H9 (cell line): ENCODE measurements at regions not wholly inside any gene's neighbourhood (a gene's known extent, or its start where the extent isn't known, plus 50 kb on each side); places are given as distances from the start of the nearest gene placed in this dataset.

ENCODE experiments used
- DNase-seq: peaks from one replicate; pipeline ENCODE4 v3.0.0-alpha.2; 2017
- H2AFZ ChIP-seq: one replicate; pipeline ENCODE4 v1.6.1; 2013; ENCODE audit warnings: mild to moderate bottlenecking, low read length, control low read depth, moderate library complexity
- H2AK5ac ChIP-seq: 2 replicates; pipeline ENCODE4 v1.6.1; 2013; ENCODE audit warnings: low read length, control low read depth, mixed read lengths; ENCODE audit not compliant: insufficient read length
- H2BK120ac ChIP-seq: one replicate; pipeline ENCODE4 v1.6.1; 2013; ENCODE audit warnings: low read depth, mild to moderate bottlenecking, low read length, control low read depth, inconsistent platforms; ENCODE audit not compliant: poor library complexity, severe bottlenecking
- H2BK12ac ChIP-seq: 2 replicates; pipeline ENCODE4 v1.6.1; 2013; ENCODE audit warnings: low read length, control low read depth, mixed read lengths, low read depth; ENCODE audit not compliant: insufficient read length
- H2BK15ac ChIP-seq: 2 replicates; pipeline ENCODE4 v1.6.1; 2013; ENCODE audit warnings: low read depth, low read length, control low read depth
- H2BK20ac ChIP-seq: one replicate; pipeline ENCODE4 v1.6.1; 2013; ENCODE audit warnings: low read depth, mild to moderate bottlenecking, low read length, control low read depth, inconsistent platforms; ENCODE audit not compliant: poor library complexity, severe bottlenecking
- H2BK5ac ChIP-seq: 2 replicates; pipeline ENCODE4 v1.6.1; 2013; ENCODE audit warnings: low read length, control low read depth, mixed read lengths; ENCODE audit not compliant: insufficient read length
- H3K14ac ChIP-seq: 2 replicates; pipeline ENCODE4 v1.6.1; 2013; ENCODE audit warnings: low read length, control low read depth; ENCODE audit not compliant: insufficient read depth
- H3K18ac ChIP-seq: 2 replicates; pipeline ENCODE4 v1.6.1; 2013; ENCODE audit warnings: low read depth, mild to moderate bottlenecking, mixed read lengths, low read length, control low read depth; ENCODE audit not compliant: insufficient read length
- H3K23ac ChIP-seq: 2 replicates; pipeline ENCODE4 v1.6.1; 2013; ENCODE audit warnings: low read length, control low read depth, mixed read lengths, low read depth; ENCODE audit not compliant: insufficient read length
- H3K23me2 ChIP-seq: 2 replicates; pipeline ENCODE4 v1.6.1; 2013; ENCODE audit warnings: low read depth, mild to moderate bottlenecking, mixed read lengths, low read length, control low read depth; ENCODE audit not compliant: insufficient read length, poor library complexity, severe bottlenecking
- H3K27ac ChIP-seq: 2 replicates; pipeline ENCODE4 v1.5.1; 2013; ENCODE audit warnings: low read length, control low read depth, mixed read lengths, low read depth; ENCODE audit not compliant: insufficient read length
- H3K27me3 ChIP-seq: 2 replicates; pipeline ENCODE4 v1.6.1; 2013; ENCODE audit warnings: low read length, control low read depth, inconsistent platforms; ENCODE audit not compliant: insufficient read depth
- H3K4ac ChIP-seq: 2 replicates; pipeline ENCODE4 v1.6.1; 2013; ENCODE audit warnings: low read depth, mild to moderate bottlenecking, control low read depth, inconsistent platforms, low read length, moderate library complexity
- H3K4me1 ChIP-seq: 2 replicates; pipeline ENCODE4 v1.6.1; 2013; ENCODE audit warnings: low read length, control low read depth, inconsistent platforms; ENCODE audit not compliant: insufficient read depth
- H3K4me2 ChIP-seq: 2 replicates; pipeline ENCODE4 v1.6.1; 2013; ENCODE audit warnings: low read length, control low read depth, mixed read lengths; ENCODE audit not compliant: insufficient read length, insufficient read depth
- H3K56ac ChIP-seq: 2 replicates; pipeline ENCODE4 v1.6.1; 2013; ENCODE audit warnings: low read depth, mild to moderate bottlenecking, mixed read lengths, low read length, control low read depth; ENCODE audit not compliant: insufficient read length
- H3K79me1 ChIP-seq: 2 replicates; pipeline ENCODE4 v1.6.1; 2013; ENCODE audit warnings: low read depth, mild to moderate bottlenecking, moderate library complexity, low read length, control low read depth, inconsistent platforms; ENCODE audit not compliant: insufficient read depth, poor library complexity, severe bottlenecking
- H3K79me2 ChIP-seq: 2 replicates; pipeline ENCODE4 v1.6.1; 2013; ENCODE audit warnings: low read length, control low read depth, inconsistent platforms; ENCODE audit not compliant: insufficient read depth
- H3K9ac ChIP-seq: 2 replicates; pipeline ENCODE4 v1.6.1; 2013; ENCODE audit warnings: low read length, control low read depth, mixed read lengths; ENCODE audit not compliant: insufficient read length; ENCODE audit errors: extremely low read depth
- H3K9me3 ChIP-seq: one replicate; pipeline ENCODE4 v1.6.1; 2013; ENCODE audit warnings: low read depth, low read length, inconsistent platforms; ENCODE audit not compliant: control insufficient read depth
- H3T11ph ChIP-seq: one replicate; pipeline ENCODE4 v1.6.1; 2013; ENCODE audit warnings: mild to moderate bottlenecking, low read length, control low read depth, inconsistent platforms
- H4K20me1 ChIP-seq: one replicate; pipeline ENCODE4 v1.6.1; 2013; ENCODE audit not compliant: control insufficient read depth, insufficient read length, insufficient read depth
- H4K5ac ChIP-seq: 2 replicates; pipeline ENCODE4 v1.6.1; 2013; ENCODE audit warnings: low read depth, mild to moderate bottlenecking, mixed read lengths, low read length, control low read depth; ENCODE audit not compliant: insufficient read length
- H4K8ac ChIP-seq: replicated peaks from 2 replicates; pipeline ENCODE4 v1.6.1; 2013; ENCODE audit warnings: low read length, control low read depth, mixed read lengths, low read depth; ENCODE audit not compliant: insufficient read length
- H4K91ac ChIP-seq: 2 replicates; pipeline ENCODE4 v1.6.1; 2013; ENCODE audit warnings: low read depth, mild to moderate bottlenecking, moderate library complexity, mixed read lengths, low read length, control low read depth; ENCODE audit not compliant: insufficient read length
- H3K27ac Mint-ChIP-seq, 3 experiments: 2 replicates in 2 of 3; 3 replicates in 1 of 3; pipeline ENCODE4 v1.8.0; 2020 to 2021; ENCODE audit warnings: mixed read lengths in 3 of 3, mild to moderate bottlenecking in 1 of 3, moderate library complexity in 1 of 3
- H3K27me3 Mint-ChIP-seq: 2 replicates; pipeline ENCODE4 v1.8.0; 2021; ENCODE audit warnings: low read depth, mild to moderate bottlenecking, moderate library complexity, mixed read lengths
- H3K36me3 Mint-ChIP-seq, 3 experiments: 2 replicates in 2 of 3; 3 replicates in 1 of 3; pipeline ENCODE4 v1.8.0; 2020 to 2021; ENCODE audit warnings: low read depth in 3 of 3, mixed read lengths in 3 of 3; ENCODE audit not compliant: insufficient read depth in 1 of 3
- H3K4me1 Mint-ChIP-seq, 2 experiments: 2 replicates each; pipeline ENCODE4 v1.8.0; 2020; ENCODE audit warnings: mixed read lengths in 2 of 2
- H3K4me3 Mint-ChIP-seq, 2 experiments: 2 replicates in 1 of 2; 3 replicates in 1 of 2; pipeline ENCODE4 v1.8.0; 2020 to 2021; ENCODE audit warnings: mild to moderate bottlenecking in 2 of 2, mixed read lengths in 2 of 2, moderate library complexity in 1 of 2
- H3K9me3 Mint-ChIP-seq, 2 experiments: 2 replicates in 1 of 2; 3 replicates in 1 of 2; pipeline ENCODE4 v1.8.0; 2020; ENCODE audit warnings: mild to moderate bottlenecking in 2 of 2, mixed read lengths in 2 of 2, moderate library complexity in 1 of 2
- whole genome bisulfite sequencing: extraction: QIAGEN DNeasy Blood & Tissue Kit; methylation state at CpG from one replicate; pipeline ENCODE4 v1.1.7; 2013; ENCODE audit warnings: missing lambda C conversion rate, low lambda C conversion rate, mixed read lengths; ENCODE audit not compliant: insufficient read length; ENCODE audit errors: extremely low coverage; 5-methylcytosine and 5-hydroxymethylcytosine counted together
- TF ChIP-seq, protein P1 (sequence below): fragments of 200-600 bp; sonication (generic); conservative IDR thresholded peaks from 3 replicates; pipeline ENCODE4 v1.8.0; 2021; ENCODE audit warnings: antibody characterized with exemption, mild to moderate bottlenecking

GRCh38 chr18:37710726-37711125 lies 145.1 kb upstream of the CELF4 start:
- H2AFZ ChIP-seq = no peak overlapping the region
- no peak overlapping the region for H3K23ac ChIP-seq
- no peaks in the 10 kb centered on the region for H3K23me2 ChIP-seq
- H3K27ac ChIP-seq = no peak overlapping the region
- H2BK5ac ChIP-seq = no peak overlapping the region
- Mint-ChIP-seq H3K27me3 (no peaks in the 10 kb centered on the region; the same call in 1 of the 2 replicates), H3K9me3 (no peaks in the 10 kb centered on the region), H3K4me1 (peaks cover 5 to 8% of the 10 kb centered on the region in 2 experiments), H3K4me3 (no peak overlapping the region), H3K27ac (no peak overlapping the region), H3K36me3 (no peaks in the 10 kb centered on the region)
- H3K4ac ChIP-seq = no peak overlapping the region
- H4K20me1 ChIP-seq = no peaks in the 10 kb centered on the region
- H3K14ac ChIP-seq = no peak overlapping the region
- H3K79me1 ChIP-seq = no peaks in the 10 kb centered on the region
- H2BK12ac ChIP-seq = no peak overlapping the region
- H3K79me2 ChIP-seq = no peaks in the 10 kb centered on the region
- no peak overlapping the region for H3K9ac ChIP-seq
- H4K91ac ChIP-seq = no peak overlapping the region
- H2BK120ac ChIP-seq = no peak overlapping the region
- no peaks in the 10 kb centered on the region for H3K27me3 ChIP-seq
- no peak overlapping the region for H4K5ac ChIP-seq
- H2BK15ac ChIP-seq = no peak overlapping the region
- H2AK5ac ChIP-seq = no peak overlapping the region
- no peak overlapping the region for H3K4me2 ChIP-seq
- TF ChIP-seq, protein P1, sequence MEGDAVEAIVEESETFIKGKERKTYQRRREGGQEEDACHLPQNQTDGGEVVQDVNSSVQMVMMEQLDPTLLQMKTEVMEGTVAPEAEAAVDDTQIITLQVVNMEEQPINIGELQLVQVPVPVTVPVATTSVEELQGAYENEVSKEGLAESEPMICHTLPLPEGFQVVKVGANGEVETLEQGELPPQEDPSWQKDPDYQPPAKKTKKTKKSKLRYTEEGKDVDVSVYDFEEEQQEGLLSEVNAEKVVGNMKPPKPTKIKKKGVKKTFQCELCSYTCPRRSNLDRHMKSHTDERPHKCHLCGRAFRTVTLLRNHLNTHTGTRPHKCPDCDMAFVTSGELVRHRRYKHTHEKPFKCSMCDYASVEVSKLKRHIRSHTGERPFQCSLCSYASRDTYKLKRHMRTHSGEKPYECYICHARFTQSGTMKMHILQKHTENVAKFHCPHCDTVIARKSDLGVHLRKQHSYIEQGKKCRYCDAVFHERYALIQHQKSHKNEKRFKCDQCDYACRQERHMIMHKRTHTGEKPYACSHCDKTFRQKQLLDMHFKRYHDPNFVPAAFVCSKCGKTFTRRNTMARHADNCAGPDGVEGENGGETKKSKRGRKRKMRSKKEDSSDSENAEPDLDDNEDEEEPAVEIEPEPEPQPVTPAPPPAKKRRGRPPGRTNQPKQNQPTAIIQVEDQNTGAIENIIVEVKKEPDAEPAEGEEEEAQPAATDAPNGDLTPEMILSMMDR = no peak
- no peak overlapping the region for H3K56ac ChIP-seq
- no peaks in the 10 kb centered on the region for H3K4me1 ChIP-seq
- no peaks in the 10 kb centered on the region for H3K9me3 ChIP-seq
- no peak overlapping the region for H3K18ac ChIP-seq
- no peak overlapping the region for H3T11ph ChIP-seq
- no CpG with 5 or more reads among the region's 1 CpG for WGBS
- H4K8ac ChIP-seq = no peak overlapping the region
- H2BK20ac ChIP-seq = no peak overlapping the region
- no peak for DNase-seq
